Stimulated activated CD4-positive, alpha-beta T cell treated with anti-CD3 and anti-CD28 coated beads, Interleukin-4, amount 100 ng/mL, for 48 hours (primary cell): ENCODE measurements at regions not wholly inside any gene's neighbourhood (a gene's known extent, or its start where the extent isn't known, plus 50 kb on each side); places are given as distances from the start of the nearest gene placed in this dataset.
A peak's percentile ranks its signal among the peaks of the same experiment; 100 is the strongest.
"Not testable (repeated sequence)": the region's sequence is repeated elsewhere in the genome, so short reads cannot be mapped to it uniquely, and the experiment has no call there.

Experiments
- DNase-seq, 2 donors: peaks; one replicate each; pipeline ENCODE4 v3.0.0-alpha.2; 2020; ENCODE audit warnings: low read depth in 2 of 2

GRCh38 chr13:95388420-95389079, 87.3 kb upstream of the ABCC4 start:
- DNase-seq: no peak

DNA sequence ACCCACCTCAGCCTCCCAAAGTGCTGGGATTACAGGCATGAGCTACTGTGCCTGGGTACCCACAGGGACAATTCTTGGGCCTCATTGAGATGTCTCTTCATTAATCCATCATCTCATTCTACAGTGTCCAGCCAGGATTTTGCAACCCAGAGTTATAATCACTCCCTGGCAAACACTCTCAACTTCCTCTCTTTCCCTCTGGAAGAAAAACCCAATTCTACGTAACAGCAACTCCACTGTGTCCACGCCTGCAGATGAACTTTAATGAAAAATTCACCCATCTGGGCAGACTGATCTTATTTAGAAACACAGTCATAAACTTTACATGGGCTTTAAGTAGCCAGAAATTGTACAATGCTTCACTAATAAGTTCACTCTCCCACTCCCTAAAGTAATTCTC, 90.1 kb upstream of the ABCC4 start:
- DNase-seq: no peak

DNA sequence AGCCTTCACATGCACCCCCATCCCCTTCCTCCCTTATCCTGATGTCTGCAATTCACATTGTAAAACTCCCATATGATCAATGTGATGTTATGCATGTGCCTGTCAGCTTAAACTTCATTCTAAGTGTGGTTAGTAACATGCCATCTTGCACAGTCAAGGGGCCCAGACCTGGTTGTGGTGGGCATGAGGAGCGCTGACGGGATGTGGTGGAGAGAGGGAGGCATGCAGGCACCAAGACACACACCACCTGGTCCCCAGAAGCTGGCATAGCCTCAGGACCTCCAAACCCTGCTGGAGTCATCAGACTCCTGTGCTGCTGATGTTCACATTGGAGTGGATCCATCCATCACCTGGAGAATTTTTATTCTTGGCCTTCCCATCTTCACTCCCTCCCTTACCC, 90.5 kb upstream of the ABCC4 start:
- DNase-seq: no peak

GRCh38 chr13:95392597-95392996, 91.3 kb upstream of the ABCC4 start:
- DNase-seq: no peak

DNA sequence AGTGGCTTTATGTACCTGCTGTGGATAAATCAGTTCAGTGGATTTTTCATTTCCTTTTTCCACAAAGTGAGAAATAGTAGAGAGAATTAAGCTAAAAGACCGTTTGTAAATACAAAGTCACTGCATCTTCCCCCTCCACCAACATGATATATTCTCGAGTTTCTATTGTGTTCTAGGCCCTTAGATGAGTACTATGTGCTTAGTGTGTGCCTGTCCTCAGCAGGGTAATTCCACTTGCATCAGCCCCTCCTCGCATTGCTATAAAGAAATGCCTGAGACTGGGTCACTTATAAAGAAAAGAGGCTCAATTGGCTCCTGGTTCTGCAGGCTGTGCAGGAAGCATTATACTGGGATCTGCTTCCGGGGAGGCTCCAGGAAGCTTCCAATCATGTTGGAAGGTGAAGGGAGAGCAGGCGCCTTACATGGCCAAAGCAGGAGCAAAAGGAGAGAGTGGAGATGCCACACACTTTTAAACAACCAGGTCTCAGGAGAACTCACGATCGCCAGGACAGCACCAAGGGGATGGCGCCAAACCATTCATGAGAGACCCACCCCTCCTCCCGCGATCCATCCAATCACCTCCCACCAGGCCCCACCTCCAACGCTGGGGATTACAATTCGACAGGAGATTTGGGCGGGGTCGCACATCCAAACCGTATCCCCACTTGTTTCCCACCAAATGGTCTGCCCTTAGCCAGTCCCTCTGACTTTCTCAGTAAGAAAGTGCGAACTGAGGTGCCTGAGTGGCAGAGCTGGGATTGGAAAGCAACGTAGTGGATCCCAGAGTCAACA, 102.3 kb upstream of the ABCC4 start:
- no peak for DNase-seq

DNA sequence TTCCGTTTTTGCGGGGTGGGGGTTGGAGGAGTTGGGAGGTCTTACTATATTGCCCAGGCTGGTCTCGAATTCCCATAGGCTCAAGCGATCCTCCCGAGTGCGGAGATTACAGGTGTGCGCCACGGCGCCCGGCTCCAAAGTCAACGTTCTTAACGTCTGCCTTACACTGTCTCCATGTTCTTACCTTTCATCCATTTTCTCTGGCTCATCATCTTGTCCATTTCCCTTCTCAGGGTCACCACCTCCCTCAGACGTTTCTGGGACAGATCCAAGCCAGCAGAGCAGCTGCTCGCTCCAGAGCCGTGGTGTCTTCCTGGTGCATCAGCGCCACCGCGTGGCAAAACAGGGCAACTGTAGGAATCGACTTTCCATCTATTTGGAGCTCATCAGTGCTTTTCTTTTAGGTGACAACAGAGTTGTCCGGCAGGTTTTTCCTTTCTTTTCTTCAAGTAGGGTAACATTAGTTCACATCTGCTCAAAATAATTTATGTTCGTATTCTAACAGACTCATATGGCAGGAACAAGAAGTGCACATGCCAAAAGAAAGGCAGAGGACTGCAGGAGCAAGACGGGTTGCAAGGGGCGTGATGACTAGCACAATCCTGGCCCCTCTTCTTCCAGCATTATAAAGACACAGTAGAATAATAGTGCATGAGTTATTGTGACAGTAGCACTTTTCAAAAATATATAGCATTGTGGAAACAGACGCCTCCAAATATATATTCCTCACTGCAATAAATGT, 103.1 kb upstream of the ABCC4 start:
- peak; percentile 64 for DNase-seq

- no peak for DNase-seq
Observed at GRCh38 chr13:95406176-95406575, 104.9 kb upstream of the ABCC4 start.

GRCh38 chr13:95411428-95412040, 110.3 kb upstream of the ABCC4 start:
- DNase-seq: no peak

- no peak for DNase-seq
Observed at GRCh38 chr13:95418946-95419345, 117.7 kb upstream of the ABCC4 start.

GRCh38 chr13:95420501-95420900, 119.2 kb upstream of the ABCC4 start:
- no peak for DNase-seq

GRCh38 chr13:95426631-95427030, 125.4 kb upstream of the ABCC4 start:
- no peak for DNase-seq

GRCh38 chr13:95430525-95430924, 122.0 kb upstream of the CLDN10 start:
- not testable (repeated sequence) for DNase-seq

DNA sequence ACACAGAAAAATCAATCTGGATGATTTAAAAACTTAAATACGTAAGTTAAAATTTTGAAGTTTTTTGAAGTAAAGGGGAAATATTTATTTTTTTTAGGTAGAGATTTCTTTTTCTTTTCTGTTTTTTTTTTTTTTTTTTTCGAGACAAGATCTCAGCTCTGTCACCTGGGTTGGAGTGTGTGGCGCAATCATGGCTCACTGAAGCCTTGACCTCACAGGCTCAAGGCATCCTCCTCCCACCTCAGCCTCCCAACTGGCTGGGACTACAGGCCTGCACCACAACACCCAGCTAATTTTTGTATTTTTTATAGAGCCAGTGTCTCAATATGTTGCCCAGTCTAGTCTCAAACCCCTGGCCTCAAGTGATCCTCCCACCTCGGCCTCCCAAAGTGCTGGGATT, 120.4 kb upstream of the CLDN10 start:
- no peak for DNase-seq

GRCh38 chr13:95433537-95433936, 119.0 kb upstream of the CLDN10 start:
- DNase-seq: no peak

- no peak for DNase-seq
Observed at GRCh38 chr13:95434111-95434510, 118.4 kb upstream of the CLDN10 start.

- no peak for DNase-seq
Observed at GRCh38 chr13:95437561-95437960, 115.0 kb upstream of the CLDN10 start.

- no peak for DNase-seq
Observed at GRCh38 chr13:95438297-95438696, 114.2 kb upstream of the CLDN10 start.

DNA sequence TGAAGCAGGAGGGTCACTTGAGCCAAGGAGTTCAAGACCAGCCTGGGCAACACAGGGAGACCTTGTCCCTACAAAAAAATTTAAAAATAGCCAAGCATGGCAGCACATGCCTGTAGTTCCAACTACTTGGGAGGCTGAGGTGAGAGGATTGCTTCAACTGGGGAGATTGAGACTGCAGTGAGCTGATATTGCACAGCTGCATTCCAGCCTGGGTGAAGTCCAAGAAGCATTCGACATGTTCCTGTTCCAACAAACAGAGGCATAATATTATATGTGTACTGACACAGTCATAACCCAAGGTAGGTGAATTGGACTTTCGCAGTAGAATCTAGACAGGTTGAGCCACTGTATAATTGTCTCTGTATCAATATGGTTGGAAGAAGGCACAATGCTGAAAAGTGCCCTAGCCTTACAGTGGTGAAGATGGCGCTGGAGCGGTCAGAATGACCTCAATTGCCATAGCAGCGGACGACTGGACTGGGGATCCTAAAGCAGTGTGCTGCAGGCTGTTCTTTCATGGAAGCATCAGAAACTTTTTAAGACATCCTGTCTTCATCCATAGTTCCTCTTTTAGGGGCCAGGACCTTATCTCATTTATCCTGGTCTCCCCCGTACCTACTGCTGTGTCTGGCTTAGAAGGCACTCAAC, 112.0 kb upstream of the CLDN10 start:
- no peak for DNase-seq

DNA sequence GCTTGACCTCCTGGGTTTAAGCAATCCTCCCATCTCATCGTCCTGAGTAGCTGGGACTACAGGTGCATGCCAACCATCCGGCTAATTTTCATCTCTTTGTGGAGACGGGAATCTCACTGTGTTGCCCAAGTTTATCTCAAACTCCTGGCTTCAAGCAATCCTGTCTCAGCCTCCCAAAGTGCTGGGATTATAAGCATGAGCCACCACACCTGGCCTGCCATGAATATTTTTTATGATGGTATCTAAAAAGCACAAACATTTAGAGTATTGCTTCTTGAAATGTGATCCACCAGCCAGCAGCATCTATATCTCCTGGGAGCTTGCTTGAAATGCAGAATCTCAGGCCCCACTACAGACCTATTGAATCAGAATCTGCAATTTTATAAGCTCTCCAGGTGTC, 111.2 kb upstream of the CLDN10 start:
- DNase-seq: no peak

DNA sequence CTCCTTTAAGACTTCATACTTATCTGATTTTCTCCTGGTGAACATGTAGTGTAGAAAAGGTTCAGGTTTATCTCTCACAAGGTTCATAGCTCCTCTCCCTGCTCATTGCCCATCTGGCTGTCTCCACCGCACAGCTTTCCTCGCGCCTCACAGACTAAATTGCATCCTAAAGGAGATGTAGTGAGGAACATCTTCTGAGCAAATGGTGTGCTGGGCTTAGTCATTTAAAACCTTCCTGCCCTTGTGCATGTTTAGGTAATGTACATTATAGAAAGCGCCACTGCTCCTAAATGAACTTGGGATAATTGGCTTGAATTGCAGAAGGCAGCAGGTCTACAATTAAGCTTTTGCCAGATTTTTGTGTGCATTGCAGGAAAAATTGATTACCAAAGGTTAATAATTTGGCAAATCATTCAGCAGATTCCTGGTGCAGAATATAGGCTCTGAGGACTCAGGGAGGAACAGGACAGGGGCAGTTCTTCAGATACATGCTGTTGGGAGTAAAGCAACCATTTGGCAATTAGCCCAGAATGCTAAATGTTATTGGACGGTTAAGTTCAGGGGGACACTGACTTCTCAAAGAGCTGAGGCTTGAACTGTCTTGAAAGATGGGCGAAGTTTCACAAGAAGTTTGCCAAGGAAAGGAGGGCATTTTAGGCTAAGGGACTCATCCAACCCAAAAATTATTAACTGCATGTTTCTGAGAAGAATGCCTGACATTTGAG, 108.4 kb upstream of the CLDN10 start:
- DNase-seq: no peak

GRCh38 chr13:95445131-95445530, 107.4 kb upstream of the CLDN10 start:
- DNase-seq: no peak
